HEK293 (cell line): ENCODE measurements at regions not wholly inside any gene's neighbourhood (a gene's known extent, or its start where the extent isn't known, plus 50 kb on each side); places are given as distances from the start of the nearest gene placed in this dataset.

Experiments
- ATF2 ChIP-seq: fragments of 450-650 bp; formaldehyde crosslinking; IDR thresholded peaks from 2 replicates; pipeline ENCODE4 v1.5.1; 2016; ENCODE audit warnings: missing biosample characterization, missing genetic modification characterization, low read depth
- CTCF ChIP-seq: fragments of 450-650 bp; formaldehyde crosslinking; IDR thresholded peaks from 2 replicates; pipeline ENCODE4 v1.5.1; 2016; ENCODE audit warnings: missing biosample characterization, missing genetic modification characterization
- FEZF1 ChIP-seq: fragments of 450-650 bp; formaldehyde crosslinking; IDR thresholded peaks from 2 replicates; pipeline ENCODE4 v1.5.1; 2016; ENCODE audit warnings: missing biosample characterization, missing genetic modification characterization
- TF ChIP-seq, protein P1 (sequence below): fragments of 450-650 bp; formaldehyde crosslinking; IDR thresholded peaks from 2 replicates; pipeline ENCODE4 v1.5.1; 2016; ENCODE audit warnings: missing biosample characterization, missing genetic modification characterization

GRCh38 chrX:102866981-102867656, 70.0 kb upstream of the RAB40AL start:
- no peak for TF ChIP-seq CTCF (tag by site-specific recombination)
- no peak for TF ChIP-seq ATF2 (tag by site-specific recombination)
- TF ChIP-seq FEZF1 (tag by site-specific recombination) = no peak
- TF ChIP-seq, protein P1, sequence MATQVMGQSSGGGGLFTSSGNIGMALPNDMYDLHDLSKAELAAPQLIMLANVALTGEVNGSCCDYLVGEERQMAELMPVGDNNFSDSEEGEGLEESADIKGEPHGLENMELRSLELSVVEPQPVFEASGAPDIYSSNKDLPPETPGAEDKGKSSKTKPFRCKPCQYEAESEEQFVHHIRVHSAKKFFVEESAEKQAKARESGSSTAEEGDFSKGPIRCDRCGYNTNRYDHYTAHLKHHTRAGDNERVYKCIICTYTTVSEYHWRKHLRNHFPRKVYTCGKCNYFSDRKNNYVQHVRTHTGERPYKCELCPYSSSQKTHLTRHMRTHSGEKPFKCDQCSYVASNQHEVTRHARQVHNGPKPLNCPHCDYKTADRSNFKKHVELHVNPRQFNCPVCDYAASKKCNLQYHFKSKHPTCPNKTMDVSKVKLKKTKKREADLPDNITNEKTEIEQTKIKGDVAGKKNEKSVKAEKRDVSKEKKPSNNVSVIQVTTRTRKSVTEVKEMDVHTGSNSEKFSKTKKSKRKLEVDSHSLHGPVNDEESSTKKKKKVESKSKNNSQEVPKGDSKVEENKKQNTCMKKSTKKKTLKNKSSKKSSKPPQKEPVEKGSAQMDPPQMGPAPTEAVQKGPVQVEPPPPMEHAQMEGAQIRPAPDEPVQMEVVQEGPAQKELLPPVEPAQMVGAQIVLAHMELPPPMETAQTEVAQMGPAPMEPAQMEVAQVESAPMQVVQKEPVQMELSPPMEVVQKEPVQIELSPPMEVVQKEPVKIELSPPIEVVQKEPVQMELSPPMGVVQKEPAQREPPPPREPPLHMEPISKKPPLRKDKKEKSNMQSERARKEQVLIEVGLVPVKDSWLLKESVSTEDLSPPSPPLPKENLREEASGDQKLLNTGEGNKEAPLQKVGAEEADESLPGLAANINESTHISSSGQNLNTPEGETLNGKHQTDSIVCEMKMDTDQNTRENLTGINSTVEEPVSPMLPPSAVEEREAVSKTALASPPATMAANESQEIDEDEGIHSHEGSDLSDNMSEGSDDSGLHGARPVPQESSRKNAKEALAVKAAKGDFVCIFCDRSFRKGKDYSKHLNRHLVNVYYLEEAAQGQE (tag by site-specific recombination) = no peak
